GM21529 (cell line): ENCODE measurements at regions not wholly inside any gene's neighbourhood (a gene's known extent, or its start where the extent isn't known, plus 50 kb on each side); places are given as distances from the start of the nearest gene placed in this dataset.

Source experiments
- ATAC-seq: cut with Tn5 transposase; IDR thresholded peaks from one replicate; pipeline ENCODE4 v1.9.1; 2021; ENCODE audit not compliant: unreplicated experiment

DNA sequence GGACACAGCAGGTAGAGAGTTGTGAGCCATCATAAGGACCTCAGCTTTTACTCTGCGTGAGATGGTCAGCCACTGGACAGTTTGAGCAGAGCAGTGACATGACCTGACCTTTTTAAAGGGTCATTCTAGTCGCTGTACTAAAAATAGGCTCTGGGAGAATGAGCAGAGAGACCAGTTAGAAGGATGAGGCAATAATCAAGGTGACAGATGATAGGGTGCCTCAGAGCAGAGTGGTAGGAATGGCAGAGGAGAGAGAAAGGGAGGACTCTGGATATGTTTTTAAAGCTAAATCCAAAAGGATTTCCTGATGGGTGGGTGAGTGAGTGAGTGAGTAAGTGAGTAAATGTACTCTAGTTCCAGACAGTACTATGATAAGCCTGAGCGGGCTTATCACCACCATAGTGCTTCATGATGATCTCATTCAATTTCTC, 83.6 kb upstream of the ARHGAP5 start:
- ATAC-seq: no peak

DNA sequence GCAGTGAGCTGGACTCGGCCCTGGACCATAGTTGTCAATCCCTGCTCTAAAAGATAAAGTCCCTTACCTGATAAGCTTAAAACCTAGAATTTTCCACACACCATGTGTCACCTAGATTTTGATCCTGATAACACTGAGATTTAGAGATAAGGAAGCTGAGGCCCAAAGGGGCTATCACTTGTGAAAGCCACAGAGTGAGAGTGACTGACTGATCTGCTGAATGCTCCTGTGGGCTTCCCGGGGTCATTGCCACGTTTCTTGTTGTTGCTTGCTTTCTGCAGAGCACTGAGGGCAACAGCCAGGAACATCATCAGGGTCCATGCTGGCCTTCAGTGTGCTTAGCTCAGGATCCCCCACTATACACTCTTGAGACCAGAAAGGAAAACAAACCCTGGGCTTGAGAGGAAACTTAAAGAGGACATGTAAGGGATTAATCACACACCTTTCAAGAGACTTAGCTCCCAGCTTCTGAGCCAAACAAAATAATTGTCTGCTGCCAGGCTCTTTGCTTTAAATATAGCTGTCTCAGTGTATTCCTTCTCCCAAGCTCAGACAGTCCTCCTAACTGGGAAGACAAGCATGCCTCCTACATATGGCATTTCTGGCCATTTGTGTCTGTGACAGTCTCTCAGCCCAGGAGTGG, 82.6 kb upstream of the ARHGAP5 start:
- ATAC-seq: no peak

DNA sequence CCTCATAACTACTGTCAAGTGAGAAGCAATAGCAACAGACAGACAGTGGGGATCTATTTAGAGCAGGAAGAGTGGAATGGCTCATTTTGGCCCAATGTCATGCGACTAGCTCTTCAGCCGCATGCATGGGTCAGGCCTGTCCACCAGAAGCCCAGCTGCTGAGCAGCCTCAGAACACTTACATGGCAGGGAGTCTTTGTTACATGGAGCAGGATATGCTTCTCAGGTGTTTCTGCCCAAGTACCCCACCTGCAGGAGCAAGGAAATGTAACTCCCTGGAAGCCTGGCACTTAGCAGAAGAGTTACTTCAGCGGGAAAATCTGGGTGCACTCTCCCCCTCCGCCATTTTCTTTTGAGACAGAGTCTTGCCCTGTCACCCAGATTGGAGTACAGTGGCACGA, 73.5 kb upstream of the ARHGAP5 start:
- no peak for ATAC-seq

GRCh38 chr14:32004300-32004699, 72.8 kb upstream of the ARHGAP5 start:
- no peak for ATAC-seq

DNA sequence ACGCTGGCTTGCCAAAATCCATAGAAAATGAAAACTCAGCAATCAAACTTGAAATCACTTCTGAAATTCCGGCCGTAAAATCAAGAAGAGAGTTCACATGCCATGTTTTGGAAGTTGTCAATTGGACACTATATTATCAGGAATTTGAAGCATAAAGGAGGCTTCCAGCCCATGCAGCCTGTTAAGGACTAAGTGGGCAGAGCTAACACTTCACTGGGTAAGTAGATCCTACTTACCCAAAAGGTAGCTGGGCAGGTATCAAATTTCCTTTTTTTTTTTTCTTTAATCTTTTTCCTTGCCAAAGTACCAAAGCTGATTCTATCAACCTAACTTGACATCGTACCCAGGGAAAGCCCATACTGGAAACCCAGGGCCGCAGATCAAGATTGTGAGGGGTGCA, 71.5 kb upstream of the ARHGAP5 start:
- no peak for ATAC-seq

DNA sequence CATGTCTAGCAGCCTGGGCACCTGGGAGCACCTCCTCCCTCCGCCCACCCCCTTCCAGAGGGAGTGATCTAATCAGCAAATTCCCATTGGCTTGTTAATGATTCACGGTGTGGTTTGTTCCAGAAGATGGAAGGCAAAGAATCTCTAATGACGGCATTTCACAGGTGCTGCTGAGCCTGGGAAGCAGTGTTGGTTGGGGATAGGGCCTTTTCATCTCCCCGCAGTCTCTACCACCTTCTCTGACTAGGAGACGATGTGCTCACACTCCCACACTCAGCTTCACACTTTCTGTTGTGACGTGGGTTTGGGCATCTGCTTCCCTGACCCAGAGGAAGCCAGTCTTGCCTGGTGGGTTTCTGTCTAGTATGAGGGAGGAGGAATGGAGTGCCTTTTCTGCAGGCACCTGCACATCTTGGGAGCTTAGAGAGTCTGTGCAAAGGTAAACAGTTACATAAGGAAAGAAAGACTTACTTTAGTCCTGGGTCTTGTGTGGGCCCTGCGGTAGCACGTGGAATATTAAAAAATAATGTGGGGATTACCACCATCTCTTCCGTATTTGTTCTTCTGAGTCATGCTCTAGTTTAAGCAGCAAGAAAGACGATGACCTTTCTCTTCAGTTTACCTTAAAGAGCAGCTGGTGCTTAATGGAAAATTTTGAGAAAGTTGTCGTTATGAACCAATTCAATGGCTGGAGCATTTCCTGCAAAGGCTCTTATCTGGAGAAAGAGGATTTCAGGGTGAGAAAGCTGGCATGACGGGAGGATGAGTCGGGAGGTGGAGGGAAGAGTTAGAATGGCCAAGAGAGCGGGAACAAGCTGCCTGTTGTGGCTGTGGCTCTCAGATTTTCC, 70.6 kb upstream of the ARHGAP5 start:
- ATAC-seq: no peak

DNA sequence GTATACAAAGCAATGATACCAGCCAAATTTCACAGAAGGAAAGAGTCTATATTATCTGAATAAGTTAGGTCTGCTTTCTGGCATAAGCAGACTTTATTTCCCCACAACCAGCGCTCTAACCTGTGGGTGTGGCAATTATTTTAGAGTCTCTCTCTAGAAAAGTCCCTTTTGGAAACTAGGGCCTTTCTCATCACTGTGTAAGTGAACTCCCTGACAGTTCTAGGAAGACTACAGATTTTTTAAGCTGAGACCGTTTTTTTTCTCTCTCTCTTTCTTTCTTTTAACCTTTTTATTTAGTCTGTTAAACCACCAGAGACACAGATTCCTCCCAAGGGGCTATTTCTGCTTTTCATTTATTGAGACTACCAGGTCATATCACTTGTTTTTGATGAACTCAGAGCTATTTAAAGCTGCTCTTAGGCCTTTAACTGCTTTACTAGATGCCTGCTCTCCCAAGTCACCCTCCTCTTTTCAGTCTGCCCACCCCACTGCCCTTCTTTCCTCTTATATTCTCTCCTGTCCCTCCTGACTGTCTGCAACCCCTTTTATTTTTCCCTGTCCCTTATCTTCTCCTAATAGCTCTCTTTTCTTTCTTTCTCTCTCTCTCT, 69.2 kb upstream of the ARHGAP5 start:
- no peak for ATAC-seq

GRCh38 chr14:32008602-32009193, 68.4 kb upstream of the ARHGAP5 start:
- ATAC-seq: no peak

- no peak for ATAC-seq
Observed at GRCh38 chr14:32009221-32009975, 67.7 kb upstream of the ARHGAP5 start.

DNA sequence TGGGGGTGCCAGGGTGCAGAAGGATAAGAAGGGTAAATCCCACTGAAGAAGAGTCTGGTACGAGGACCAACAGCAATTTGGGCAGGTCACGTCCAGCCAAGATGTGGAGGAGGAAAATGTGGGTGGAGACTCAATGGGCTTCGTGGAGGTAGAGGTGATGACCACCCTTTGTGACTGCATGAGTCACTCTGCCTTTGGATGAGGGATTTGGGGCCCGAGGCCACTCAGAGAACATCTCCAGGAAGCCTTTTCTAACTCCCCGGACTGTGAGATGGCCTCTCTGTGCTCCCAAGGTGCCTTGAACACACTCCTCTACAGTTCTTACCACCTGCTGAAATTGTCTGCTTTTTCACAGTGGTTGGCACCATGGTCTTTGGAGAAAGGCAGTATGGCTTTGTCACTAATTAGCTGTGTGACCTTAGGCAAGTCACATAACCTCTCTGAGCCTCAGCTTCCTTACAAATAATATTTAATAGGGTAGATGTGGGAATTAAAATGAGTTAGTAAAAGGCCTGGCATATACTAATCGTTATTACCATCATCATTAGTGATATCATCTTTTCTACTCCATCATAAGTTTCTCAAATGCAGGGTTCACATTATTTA, 67.0 kb upstream of the ARHGAP5 start:
- no peak for ATAC-seq

GRCh38 chr14:32010604-32011125, 66.4 kb upstream of the ARHGAP5 start:
- no peak for ATAC-seq

DNA sequence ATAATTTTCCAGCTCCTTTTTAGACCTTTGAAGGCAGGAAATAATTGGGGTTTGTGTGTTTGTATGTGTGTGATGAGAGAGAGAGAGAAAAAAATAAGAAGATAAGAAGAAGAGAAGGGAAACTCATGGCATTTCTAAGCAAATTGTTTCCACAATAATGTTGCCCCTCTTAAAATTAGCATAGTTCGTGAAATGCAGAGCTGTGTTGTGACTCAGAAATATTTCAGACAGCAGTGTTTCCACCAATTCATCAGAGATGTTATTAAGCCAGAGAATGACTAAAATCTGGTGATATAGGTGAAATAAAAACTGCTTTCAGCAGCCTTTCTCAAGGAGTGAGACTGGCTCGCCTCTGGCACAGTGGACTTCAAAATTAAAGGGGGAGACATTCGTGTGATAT, 65.9 kb upstream of the ARHGAP5 start:
- no peak for ATAC-seq

DNA sequence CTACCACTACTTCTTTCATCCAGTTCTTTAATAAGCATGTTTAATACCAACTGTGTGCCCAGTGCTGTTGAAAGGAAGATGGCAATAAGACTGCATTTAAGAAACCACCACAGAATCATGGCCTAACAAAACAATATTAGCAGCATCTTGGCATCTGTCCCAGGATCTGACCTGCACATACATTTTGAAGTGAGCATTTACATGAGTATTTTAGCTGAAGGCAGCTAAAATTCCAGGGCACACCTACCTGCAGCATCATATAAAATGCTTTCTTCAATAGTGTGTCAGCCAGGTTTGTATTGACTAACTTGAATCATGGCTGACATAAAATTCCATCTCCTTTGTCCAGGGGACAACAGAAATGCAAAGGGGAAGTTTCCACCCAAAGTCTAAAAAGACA, 65.0 kb upstream of the ARHGAP5 start:
- ATAC-seq: no peak

- no peak for ATAC-seq
Observed at GRCh38 chr14:32012571-32012970, 64.5 kb upstream of the ARHGAP5 start.

DNA sequence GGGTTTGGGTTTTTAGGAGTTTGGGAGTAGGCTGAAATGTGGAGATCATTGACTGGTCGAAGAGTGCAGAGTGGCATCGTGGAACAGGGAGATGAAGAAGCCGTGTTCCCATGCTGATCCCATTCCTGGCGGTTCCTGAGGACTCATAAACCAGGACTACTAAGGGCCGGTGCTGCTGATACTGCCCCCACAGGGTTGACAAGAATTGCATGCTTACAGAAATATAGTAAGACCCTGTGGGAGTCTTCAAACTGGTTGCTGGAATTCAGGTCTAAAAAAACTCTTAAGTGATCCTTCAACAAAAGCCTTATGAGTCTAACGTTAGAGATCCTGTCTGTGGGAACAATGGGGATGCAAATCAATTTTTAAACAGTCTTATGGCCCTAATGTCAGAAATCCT, 64.0 kb upstream of the ARHGAP5 start:
- no peak for ATAC-seq

DNA sequence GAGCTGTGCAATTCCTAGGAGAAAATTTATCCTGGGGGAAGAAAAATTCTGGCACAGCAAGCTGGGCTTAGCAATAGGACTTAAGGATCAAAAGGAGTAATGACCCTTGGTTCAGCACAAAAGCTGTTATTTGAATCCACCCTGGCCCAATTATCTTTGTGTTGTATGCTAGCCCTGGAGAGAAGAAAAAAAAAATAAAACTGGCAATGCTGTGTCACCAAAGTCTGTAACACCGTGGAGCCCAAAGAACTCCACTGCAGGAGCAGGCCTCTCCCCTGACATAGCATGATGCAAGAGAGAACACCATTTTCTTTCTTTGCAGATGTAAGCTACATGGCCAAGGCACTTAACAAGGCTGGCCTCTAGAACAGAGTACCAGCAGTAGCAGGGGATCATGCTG, 63.0 kb upstream of the ARHGAP5 start:
- no peak for ATAC-seq

DNA sequence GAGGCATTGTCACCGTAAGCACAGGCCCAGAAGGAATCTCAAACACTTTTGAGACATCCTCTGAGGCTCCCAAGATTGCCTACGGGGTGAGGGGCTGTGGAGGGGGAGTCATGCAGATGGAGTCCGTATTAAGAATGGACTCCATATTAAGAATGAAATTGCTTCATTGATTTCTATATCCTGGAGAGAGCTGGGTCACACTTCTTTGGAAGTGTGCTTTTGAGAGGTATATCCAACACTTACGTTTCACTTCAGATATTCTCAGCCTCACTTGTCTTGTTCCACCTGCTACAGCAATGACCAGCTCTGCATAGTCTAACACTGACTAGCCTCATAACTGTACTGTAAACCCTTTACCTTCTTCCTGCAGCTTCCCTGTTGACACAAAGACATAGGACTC, 62.6 kb upstream of the ARHGAP5 start:
- ATAC-seq: no peak

GRCh38 chr14:32015166-32015565, 61.9 kb upstream of the ARHGAP5 start:
- no peak for ATAC-seq

DNA sequence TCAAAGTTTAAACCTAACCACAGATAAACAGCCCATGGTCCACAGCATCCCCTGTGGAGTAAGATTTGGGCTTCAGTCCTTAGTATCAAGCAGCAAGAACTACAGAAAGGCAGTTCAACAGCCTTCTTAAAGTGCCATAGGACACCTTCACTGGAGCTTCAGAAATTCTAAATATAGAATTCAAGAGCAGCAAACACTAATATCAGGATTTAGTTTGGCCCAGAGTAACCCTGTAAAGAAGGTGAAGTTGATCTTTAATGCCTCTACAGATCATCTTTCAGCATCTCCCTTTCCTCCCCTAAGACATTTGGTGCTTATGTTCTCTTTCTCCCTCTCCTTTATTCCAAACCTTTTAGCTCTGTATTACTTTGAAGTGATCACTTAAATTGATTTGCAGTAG, 59.5 kb upstream of the ARHGAP5 start:
- no peak for ATAC-seq

DNA sequence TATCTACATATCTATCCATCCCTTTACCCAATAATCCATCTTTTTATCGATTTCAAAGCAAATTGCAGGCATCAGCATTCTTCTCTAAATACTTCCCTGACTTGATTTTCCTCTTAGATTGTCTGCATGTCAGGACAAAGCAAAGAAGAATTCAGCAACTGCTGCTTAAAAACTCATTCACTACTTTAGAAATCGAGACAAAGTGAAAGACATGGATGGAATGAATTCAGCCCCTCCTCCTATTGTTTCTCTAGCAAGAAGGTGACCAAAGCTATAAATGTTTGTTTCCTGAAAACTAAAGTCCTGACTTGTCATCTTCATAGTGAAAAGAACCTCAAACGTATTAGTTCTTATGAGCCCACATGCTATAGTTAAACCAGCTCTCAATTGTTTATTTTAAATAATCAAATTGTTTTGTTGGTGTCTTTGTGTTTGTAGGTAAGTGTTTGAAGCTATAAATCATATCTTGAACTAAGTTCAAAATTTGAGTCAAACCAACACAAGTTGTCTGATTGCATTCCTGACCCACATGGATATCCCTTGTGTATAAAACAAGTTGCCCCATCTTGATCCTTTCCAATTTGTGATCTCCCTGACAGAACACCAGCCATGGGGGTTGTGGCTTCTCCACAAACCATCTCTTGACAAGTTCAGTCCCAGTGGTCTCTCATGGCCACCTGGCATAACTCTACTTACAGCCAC, 58.6 kb upstream of the ARHGAP5 start:
- ATAC-seq: no peak
